ENCODE measurements at regions not wholly inside any gene's neighbourhood (a gene's known extent, or its start where the extent isn't known, plus 50 kb on each side); places are given as distances from the start of the nearest gene placed in this dataset.

DNA sequence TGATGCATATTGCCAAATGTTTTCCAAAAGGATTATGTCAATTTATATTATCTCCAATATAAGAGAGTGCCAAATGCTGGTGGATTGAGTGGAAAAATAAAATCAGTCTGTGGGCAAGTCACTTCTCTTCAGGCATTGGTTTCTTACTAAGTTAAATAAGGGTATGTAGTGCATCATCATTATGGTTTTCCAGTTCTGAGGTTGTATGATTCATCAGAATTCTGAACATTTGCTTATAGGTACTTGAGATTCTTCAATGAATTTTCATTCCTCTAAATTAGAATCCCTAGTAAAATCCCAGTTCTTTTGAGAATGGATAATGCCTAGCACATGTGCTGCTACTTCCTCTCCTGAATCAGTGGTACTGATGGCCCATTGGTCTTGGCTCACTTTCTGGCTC lies 188.9 kb upstream of the OSR1 start:
- TF ChIP-seq POLR2A (IDR thresholded peaks at IDR 0.05) (no peak), CTCF (IDR thresholded peaks at IDR 0.05 in 8 of 11, conservative IDR thresholded peaks at IDR 0.05 in 3 of 11) (no peak)
